ENCODE measurements at regions not wholly inside any gene's neighbourhood (a gene's known extent, or its start where the extent isn't known, plus 50 kb on each side); places are given as distances from the start of the nearest gene placed in this dataset.

DNA sequence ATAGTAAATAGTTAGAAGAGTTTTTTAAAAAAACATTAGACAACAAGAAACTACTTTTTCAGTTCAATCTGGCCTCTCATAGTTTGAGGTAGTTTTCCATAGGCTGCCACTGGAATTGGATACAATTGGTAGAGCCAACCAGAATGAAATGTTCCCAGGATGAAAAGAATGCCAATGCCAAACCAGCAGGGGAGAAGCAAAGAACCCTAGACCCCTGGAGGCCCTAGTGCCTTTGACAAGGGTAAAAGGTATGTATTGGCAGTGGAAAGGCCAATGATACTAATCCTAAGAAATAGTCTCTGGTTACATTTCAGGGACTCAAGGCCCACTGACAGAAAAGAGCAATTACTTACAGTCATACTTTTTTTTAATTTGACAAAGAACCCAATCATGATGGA lies 77.4 kb upstream of the SEM1 start:
- Histone ChIP-seq H3K36me3 (no peaks in the 10 kb centered on the region), H3K27ac (no peak overlapping the region), H3K9me3 (no peaks in the 10 kb centered on the region), H3K4me1 (no peaks in the 10 kb centered on the region), H3K27me3 (no peaks in the 10 kb centered on the region), H3K4me3 (no peak overlapping the region)
- DNase-seq = no peak
- intact Hi-C loops (cut with DNase I; ENCODE audit: low total_unique reads) = no loop called here
- no peak for TF ChIP-seq POLR2A (IDR thresholded peaks at IDR 0.05)
- TF ChIP-seq, protein P1, sequence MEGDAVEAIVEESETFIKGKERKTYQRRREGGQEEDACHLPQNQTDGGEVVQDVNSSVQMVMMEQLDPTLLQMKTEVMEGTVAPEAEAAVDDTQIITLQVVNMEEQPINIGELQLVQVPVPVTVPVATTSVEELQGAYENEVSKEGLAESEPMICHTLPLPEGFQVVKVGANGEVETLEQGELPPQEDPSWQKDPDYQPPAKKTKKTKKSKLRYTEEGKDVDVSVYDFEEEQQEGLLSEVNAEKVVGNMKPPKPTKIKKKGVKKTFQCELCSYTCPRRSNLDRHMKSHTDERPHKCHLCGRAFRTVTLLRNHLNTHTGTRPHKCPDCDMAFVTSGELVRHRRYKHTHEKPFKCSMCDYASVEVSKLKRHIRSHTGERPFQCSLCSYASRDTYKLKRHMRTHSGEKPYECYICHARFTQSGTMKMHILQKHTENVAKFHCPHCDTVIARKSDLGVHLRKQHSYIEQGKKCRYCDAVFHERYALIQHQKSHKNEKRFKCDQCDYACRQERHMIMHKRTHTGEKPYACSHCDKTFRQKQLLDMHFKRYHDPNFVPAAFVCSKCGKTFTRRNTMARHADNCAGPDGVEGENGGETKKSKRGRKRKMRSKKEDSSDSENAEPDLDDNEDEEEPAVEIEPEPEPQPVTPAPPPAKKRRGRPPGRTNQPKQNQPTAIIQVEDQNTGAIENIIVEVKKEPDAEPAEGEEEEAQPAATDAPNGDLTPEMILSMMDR (IDR thresholded peaks at IDR 0.05) = no peak

DNA sequence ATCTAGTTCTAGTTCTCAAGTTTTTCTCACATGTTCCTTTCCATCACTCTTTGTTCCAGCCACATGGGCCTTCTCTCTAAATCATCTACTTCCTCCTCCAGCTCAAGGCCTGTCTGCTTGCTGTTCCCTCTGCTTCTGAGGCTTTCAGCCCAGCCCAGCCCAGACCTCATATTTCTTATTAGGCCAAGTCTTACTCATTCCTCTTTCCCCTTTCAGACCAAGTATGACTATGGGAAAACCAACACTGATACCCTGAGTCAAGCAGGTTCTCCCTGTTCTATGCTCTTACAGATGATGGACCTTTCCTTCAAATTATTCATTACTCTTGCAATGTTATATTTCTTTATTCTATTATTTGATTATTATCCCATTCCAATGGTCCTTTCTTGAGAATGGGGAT lies 80.3 kb upstream of the SEM1 start:
- no peaks in the 10 kb centered on the region for H3K27me3 ChIP-seq
- no peaks in the 10 kb centered on the region for H3K4me1 ChIP-seq
- no peak overlapping the region for H3K4me3 ChIP-seq
- no peak for TF ChIP-seq POLR2A (IDR thresholded peaks at IDR 0.05)
- TF ChIP-seq, protein P1 (IDR thresholded peaks at IDR 0.05) = no peak
- DNase-seq = no peak
- intact Hi-C loops (cut with DNase I; ENCODE audit: low total_unique reads) = no loop called here
- no peaks in the 10 kb centered on the region for H3K36me3 ChIP-seq
- no peaks in the 10 kb centered on the region for H3K9me3 ChIP-seq
- H3K27ac ChIP-seq = no peak overlapping the region

DNA sequence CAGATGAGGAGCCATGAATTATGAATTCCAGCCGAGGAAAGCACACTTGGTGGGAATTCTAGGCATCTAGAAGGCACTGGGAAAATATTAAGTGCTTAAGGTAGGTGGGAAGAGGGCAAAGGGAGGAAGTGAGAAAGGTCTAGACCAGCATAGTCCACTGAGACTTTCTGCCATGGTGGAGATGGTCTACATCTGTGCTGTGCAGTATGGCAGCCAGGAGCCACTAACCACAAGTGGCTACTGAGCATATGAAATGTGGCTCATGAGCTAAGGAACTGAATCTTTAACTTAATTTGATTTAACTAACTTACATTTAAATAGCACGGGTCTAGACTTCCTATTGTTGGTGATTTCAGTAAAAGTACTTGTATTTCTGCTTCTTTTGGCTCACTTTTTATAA lies 82.5 kb upstream of the SEM1 start:
- TF ChIP-seq POLR2A (IDR thresholded peaks at IDR 0.05) = no peak
- TF ChIP-seq, protein P1 (IDR thresholded peaks at IDR 0.05) = no peak
- no peaks in the 10 kb centered on the region for H3K4me1 ChIP-seq
- no peak overlapping the region for H3K4me3 ChIP-seq
- no peaks in the 10 kb centered on the region for H3K9me3 ChIP-seq
- no peak for DNase-seq
- intact Hi-C loops (cut with DNase I; ENCODE audit: low total_unique reads) = no loop called here
- no peaks in the 10 kb centered on the region for H3K27me3 ChIP-seq
- no peak overlapping the region for H3K27ac ChIP-seq
- H3K36me3 ChIP-seq = no peaks in the 10 kb centered on the region

DNA sequence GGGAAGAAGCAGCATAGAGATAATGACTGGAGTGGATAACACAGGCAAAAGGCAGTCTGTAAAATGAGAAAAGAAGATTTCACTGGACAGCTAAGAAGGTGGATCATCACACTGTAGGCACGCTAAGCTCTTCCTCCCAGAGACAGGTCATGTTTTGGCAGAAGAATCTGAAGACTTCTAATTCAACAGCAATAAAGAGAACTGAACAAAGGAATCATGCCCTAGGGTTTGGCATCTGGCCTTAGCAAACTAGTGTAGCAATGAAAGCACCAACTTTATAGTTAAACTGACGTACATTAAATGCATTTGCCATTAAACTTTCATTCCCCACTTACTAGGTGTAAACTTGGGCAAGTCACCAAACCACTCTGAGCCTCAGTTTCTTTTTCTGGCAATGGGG lies 84.4 kb upstream of the SEM1 start:
- Histone ChIP-seq H3K4me3 (no peak overlapping the region), H3K27me3 (no peaks in the 10 kb centered on the region), H3K4me1 (no peaks in the 10 kb centered on the region), H3K27ac (no peak overlapping the region), H3K36me3 (no peaks in the 10 kb centered on the region), H3K9me3 (no peaks in the 10 kb centered on the region)
- intact Hi-C loops (cut with DNase I; ENCODE audit: low total_unique reads) = no loop called here
- TF ChIP-seq POLR2A (IDR thresholded peaks at IDR 0.05) = no peak
- TF ChIP-seq, protein P1 (IDR thresholded peaks at IDR 0.05) = no peak
- no peak for DNase-seq

DNA sequence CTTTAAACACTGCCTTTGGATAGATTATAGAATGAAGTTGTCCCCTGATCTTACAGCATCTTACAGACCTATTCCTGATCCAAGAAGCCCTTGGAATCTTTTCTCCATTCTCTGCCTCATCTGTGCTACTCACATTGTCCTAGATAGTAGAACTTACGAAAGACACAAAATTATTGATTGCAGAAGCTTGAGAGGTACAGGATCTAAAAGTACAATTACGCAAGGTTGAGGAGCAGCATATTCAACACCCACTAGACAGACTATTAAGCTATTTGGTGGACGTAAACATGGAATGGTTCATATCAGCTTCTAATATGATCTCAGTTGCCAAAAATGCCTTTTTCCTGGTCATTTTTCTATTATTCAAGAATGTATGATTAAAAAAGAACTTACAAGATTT lies 90.5 kb upstream of the SEM1 start:
- TF ChIP-seq, protein P1 (IDR thresholded peaks at IDR 0.05) = no peak
- no peak for TF ChIP-seq POLR2A (IDR thresholded peaks at IDR 0.05)
- Histone ChIP-seq H3K4me3 (no peak overlapping the region), H3K27ac (no peak overlapping the region), H3K36me3 (no peaks in the 10 kb centered on the region), H3K4me1 (no peaks in the 10 kb centered on the region), H3K27me3 (no peaks in the 10 kb centered on the region), H3K9me3 (no peaks in the 10 kb centered on the region)
- no peak for DNase-seq
- intact Hi-C loops (cut with DNase I; ENCODE audit: low total_unique reads) = no loop called here
